GM18511 (cell line): ENCODE measurements at regions not wholly inside any gene's neighbourhood (a gene's known extent, or its start where the extent isn't known, plus 50 kb on each side); places are given as distances from the start of the nearest gene placed in this dataset.
A peak's percentile ranks its signal among the peaks of the same experiment; 100 is the strongest.
"Not testable (repeated sequence)": the region's sequence is repeated elsewhere in the genome, so short reads cannot be mapped to it uniquely, and the experiment has no call there.

Source experiments
- ATAC-seq: cut with Tn5 transposase; IDR thresholded peaks from one replicate; pipeline ENCODE4 v1.9.1; 2021; ENCODE audit warnings: mild to moderate bottlenecking, moderate library complexity; ENCODE audit not compliant: unreplicated experiment

GRCh38 chr18:14215952-14216351 lies 83.7 kb upstream of the ZNF519 start:
- not testable (repeated sequence) for ATAC-seq

- ATAC-seq: not testable (repeated sequence)
These were observed 71.2 kb upstream of the ZNF519 start for GRCh38 chr18:14203424-14203823.

DNA sequence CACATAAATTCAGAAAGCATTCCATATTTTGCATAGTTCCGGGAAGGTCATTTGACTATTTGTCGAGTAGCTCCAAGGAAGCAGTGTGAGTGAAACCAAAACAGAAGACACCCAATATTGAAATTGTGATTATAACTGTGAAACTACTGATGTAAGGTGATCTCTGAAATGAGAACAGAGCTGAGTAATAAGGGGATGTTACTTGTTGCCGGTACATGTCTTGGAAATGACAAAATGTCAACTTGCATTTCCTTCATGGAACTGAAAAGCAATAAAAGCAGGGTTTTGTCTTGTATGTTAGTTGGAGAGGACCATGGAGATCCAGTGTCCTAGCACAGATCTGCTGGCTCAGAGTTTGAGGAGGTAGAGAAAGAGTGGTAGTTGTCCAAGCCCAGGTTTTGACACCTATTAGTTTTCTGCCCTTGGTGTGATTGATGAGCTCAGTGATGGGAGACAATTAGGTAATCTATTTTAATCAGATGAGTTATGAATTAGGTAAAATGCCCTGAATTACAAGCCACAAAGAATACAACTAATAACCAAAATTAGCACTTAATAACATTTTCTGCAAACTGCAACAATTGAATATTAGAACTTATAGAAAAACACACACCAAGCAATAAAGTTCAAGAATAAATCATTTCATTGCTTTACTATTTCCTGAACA lies 58.7 kb upstream of the ZNF519 start:
- peak; percentile 98 for ATAC-seq

DNA sequence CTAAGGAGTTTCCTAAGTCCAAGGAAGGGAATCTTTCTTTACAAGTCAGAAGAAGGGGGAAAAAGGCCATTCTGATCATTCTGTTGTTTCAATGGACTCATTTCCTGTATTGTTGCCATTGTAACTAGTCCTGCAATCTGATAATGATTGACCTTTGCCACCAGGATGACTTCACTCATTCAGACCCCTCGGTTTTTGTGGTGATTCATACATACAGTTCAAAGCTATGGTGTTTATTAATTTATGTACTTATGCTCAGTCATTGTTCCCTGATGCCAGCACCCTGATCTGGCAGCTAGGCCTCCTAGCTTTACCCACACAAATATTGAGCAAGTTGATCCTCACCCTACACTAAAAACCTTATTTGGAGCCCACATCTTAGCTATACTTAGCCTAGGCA lies 57.6 kb upstream of the ZNF519 start:
- peak; percentile 59 for ATAC-seq

DNA sequence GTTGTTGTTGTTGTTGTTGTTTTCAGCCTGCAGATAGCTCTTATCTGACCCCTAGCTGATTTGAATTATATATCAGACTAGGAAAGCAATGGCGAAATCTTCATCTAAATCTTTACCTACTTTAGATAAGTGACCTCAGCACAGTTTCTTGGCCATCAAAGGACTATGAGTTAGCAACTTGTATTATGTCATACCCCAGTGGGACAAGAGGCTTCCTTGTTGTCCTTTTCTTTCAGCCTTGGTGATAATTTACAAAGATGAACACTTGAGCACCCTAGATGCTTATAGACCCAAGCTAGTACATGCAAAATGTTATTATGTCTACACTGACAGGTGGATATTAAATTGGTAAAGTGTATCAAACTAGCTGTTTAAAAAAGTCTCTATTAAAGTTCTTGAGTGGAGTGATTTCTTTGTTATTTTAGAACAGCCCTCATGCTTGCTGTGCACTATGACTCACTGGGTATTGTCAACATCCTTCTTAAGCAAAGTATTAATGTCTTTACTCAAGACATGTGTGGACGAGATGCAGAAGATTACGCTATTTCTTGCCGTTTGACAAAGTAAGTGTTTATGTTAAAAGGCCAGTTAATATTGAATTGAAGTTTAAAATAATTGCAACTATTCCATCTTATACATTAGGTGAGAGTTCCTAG lies 56.6 kb upstream of the ZNF519 start:
- not testable (repeated sequence) for ATAC-seq
